Keratinocyte (primary cell): ENCODE measurements at regions not wholly inside any gene's neighbourhood (a gene's known extent, or its start where the extent isn't known, plus 50 kb on each side); places are given as distances from the start of the nearest gene placed in this dataset.

Experiments
- DNase-seq: peaks from one replicate; pipeline ENCODE4 v3.0.0-alpha.2; 2011; ENCODE audit warnings: low read depth, missing footprints, low spot score
- FAIRE-seq: peaks from 2 replicates; lab custom pipeline; 2011; peaks lifted over from hg19 to GRCh38; lab: Jason Lieb, UNC
- H2AFZ ChIP-seq: 2 replicates; pipeline ENCODE4 v1.6.0; 2012; ENCODE audit warnings: low read length, control low read depth, inconsistent platforms; ENCODE audit not compliant: control insufficient read depth
- H3K27ac ChIP-seq: 2 replicates; pipeline ENCODE4 v1.5.1; 2011; ENCODE audit warnings: low read length; ENCODE audit not compliant: control insufficient read depth, insufficient read depth
- H3K27me3 ChIP-seq: 3 replicates; pipeline ENCODE4 v1.6.0; 2011; ENCODE audit warnings: low read length; ENCODE audit not compliant: control insufficient read depth, insufficient read depth; ENCODE audit errors: extremely low read depth
- H3K36me3 ChIP-seq, 2 experiments: 2 replicates in 1 of 2; 3 replicates in 1 of 2; pipeline ENCODE4 v1.5.1; 2011; ENCODE audit warnings: low read length in 2 of 2, mild to moderate bottlenecking in 1 of 2; ENCODE audit not compliant: control insufficient read depth in 2 of 2, insufficient read depth in 2 of 2; ENCODE audit errors: extremely low read depth in 1 of 2
- H3K4me1 ChIP-seq: 3 replicates; pipeline ENCODE4 v1.5.1; 2011; ENCODE audit warnings: low read length; ENCODE audit not compliant: control insufficient read depth, insufficient read depth; ENCODE audit errors: extremely low read depth
- H3K4me2 ChIP-seq: 3 replicates; pipeline ENCODE4 v1.6.0; 2011; ENCODE audit warnings: low read depth, low read length; ENCODE audit not compliant: control insufficient read depth, insufficient read depth; ENCODE audit errors: extremely low read depth
- H3K4me3 ChIP-seq, 3 experiments: fragments of 200-600 bp in 1 of 3; sonication (generic) in 1 of 3; 2 replicates in 2 of 3; 3 replicates in 1 of 3; pipeline ENCODE4 v1.5.1; 2011 to 2016; ENCODE audit warnings: low read length in 3 of 3, mild to moderate bottlenecking in 3 of 3, control low read depth in 2 of 3, inconsistent platforms in 1 of 3, low read depth in 1 of 3, mixed read lengths in 1 of 3, mixed run types in 1 of 3, moderate library complexity in 1 of 3; ENCODE audit not compliant: control insufficient read depth in 2 of 3, insufficient read depth in 2 of 3; ENCODE audit errors: extremely low read depth in 1 of 3
- H3K79me2 ChIP-seq: 2 replicates; pipeline ENCODE4 v1.6.0; 2012; ENCODE audit warnings: low read length; ENCODE audit not compliant: control insufficient read depth, insufficient read depth
- H3K9ac ChIP-seq: 3 replicates; pipeline ENCODE4 v1.6.0; 2011; ENCODE audit warnings: low read length; ENCODE audit not compliant: control insufficient read depth, insufficient read depth; ENCODE audit errors: extremely low read depth
- H3K9me1 ChIP-seq: 3 replicates; pipeline ENCODE4 v1.6.0; 2011; ENCODE audit warnings: low read length; ENCODE audit not compliant: control insufficient read depth, insufficient read depth; ENCODE audit errors: extremely low read depth
- H3K9me3 ChIP-seq: 2 replicates; pipeline ENCODE4 v1.5.1; 2012; ENCODE audit warnings: low read depth, low read length; ENCODE audit not compliant: control insufficient read depth
- H4K20me1 ChIP-seq: 3 replicates; pipeline ENCODE4 v1.6.0; 2011; ENCODE audit warnings: low read length; ENCODE audit not compliant: control insufficient read depth, insufficient read depth; ENCODE audit errors: extremely low read depth
- EZH2 ChIP-seq: IDR thresholded peaks from one replicate; pipeline ENCODE4 v1.6.1; 2012; ENCODE audit warnings: inconsistent platforms, mild to moderate bottlenecking, low read length, moderate library complexity
- dilution Hi-C: fragments of 300-500 bp; cut with MboI; formaldehyde crosslinking; loops from one replicate; pipeline ENCODE4 v1.7.0; 2020; ENCODE audit warnings: low sequenced_read_pairs; ENCODE audit not compliant: extremely low pct_ligation_motif_present
- TF ChIP-seq, protein P1 (sequence below), 3 experiments: IDR thresholded peaks in 1 of 3; conservative IDR thresholded peaks in 1 of 3; optimal IDR thresholded peaks in 1 of 3; 2 replicates in 2 of 3; 3 replicates in 1 of 3; pipeline versions ENCODE3 to v1.5.1; 2011; ENCODE audit warnings: low read length in 3 of 3, mild to moderate bottlenecking in 3 of 3, moderate library complexity in 2 of 3, control low read depth in 1 of 3, inconsistent platforms in 1 of 3; ENCODE audit not compliant: insufficient read depth in 2 of 3; ENCODE audit errors: extremely low read depth in 1 of 3

- no peak overlapping the region for H3K4me2 ChIP-seq
- H3K9me3 ChIP-seq, result no peaks in the 10 kb centered on the region
- H2AFZ ChIP-seq, result no peak overlapping the region
- dilution Hi-C loops, result no loop called here
- no peaks in the 10 kb centered on the region for H3K36me3 ChIP-seq
- TF ChIP-seq EZH2, result no peak
- TF ChIP-seq, protein P1, sequence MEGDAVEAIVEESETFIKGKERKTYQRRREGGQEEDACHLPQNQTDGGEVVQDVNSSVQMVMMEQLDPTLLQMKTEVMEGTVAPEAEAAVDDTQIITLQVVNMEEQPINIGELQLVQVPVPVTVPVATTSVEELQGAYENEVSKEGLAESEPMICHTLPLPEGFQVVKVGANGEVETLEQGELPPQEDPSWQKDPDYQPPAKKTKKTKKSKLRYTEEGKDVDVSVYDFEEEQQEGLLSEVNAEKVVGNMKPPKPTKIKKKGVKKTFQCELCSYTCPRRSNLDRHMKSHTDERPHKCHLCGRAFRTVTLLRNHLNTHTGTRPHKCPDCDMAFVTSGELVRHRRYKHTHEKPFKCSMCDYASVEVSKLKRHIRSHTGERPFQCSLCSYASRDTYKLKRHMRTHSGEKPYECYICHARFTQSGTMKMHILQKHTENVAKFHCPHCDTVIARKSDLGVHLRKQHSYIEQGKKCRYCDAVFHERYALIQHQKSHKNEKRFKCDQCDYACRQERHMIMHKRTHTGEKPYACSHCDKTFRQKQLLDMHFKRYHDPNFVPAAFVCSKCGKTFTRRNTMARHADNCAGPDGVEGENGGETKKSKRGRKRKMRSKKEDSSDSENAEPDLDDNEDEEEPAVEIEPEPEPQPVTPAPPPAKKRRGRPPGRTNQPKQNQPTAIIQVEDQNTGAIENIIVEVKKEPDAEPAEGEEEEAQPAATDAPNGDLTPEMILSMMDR (optimal IDR thresholded peaks at IDR 0.05 in 1 of 3, IDR thresholded peaks at IDR 0.05 in 1 of 3, conservative IDR thresholded peaks at IDR 0.05 in 1 of 3; ENCODE audit: extremely low read depth in 1 of 3, insufficient read depth in 2 of 3, low read length in 3 of 3), result no peak
- no peak overlapping the region for H3K27ac ChIP-seq
- H3K9ac ChIP-seq, result no peak overlapping the region
- no peaks in the 10 kb centered on the region for H3K27me3 ChIP-seq
- DNase-seq, result no peak
- H3K79me2 ChIP-seq, result no peaks in the 10 kb centered on the region
- H4K20me1 ChIP-seq, result no peaks in the 10 kb centered on the region
- no peak overlapping the region for H3K4me3 ChIP-seq
- H3K4me1 ChIP-seq, result no peaks in the 10 kb centered on the region
- no peak for FAIRE-seq
- H3K9me1 ChIP-seq, result no peaks in the 10 kb centered on the region
These were observed 155.3 kb downstream of the SPCS3 start for GRCh38 chr4:176475067-176475466.

- H3K9ac ChIP-seq, result no peak overlapping the region
- no peaks in the 10 kb centered on the region for H3K79me2 ChIP-seq
- no peaks in the 10 kb centered on the region for H3K36me3 ChIP-seq
- no peak overlapping the region for H3K4me2 ChIP-seq
- FAIRE-seq (no peak), DNase-seq (no peak)
- H3K9me1 ChIP-seq, result no peaks in the 10 kb centered on the region
- H3K27ac ChIP-seq, result no peak overlapping the region
- H3K4me1 ChIP-seq, result no peaks in the 10 kb centered on the region
- no peaks in the 10 kb centered on the region for H3K9me3 ChIP-seq
- no peaks in the 10 kb centered on the region for H4K20me1 ChIP-seq
- H2AFZ ChIP-seq, result no peak overlapping the region
- H3K4me3 ChIP-seq, result no peak overlapping the region
- no peaks in the 10 kb centered on the region for H3K27me3 ChIP-seq
- TF ChIP-seq, protein P1 (optimal IDR thresholded peaks at IDR 0.05 in 1 of 3, IDR thresholded peaks at IDR 0.05 in 1 of 3, conservative IDR thresholded peaks at IDR 0.05 in 1 of 3; ENCODE audit: extremely low read depth in 1 of 3, insufficient read depth in 2 of 3, low read length in 3 of 3), result no peak
- no peak for TF ChIP-seq EZH2
- dilution Hi-C loops, result no loop called here
These were observed 158.3 kb downstream of the SPCS3 start for GRCh38 chr4:176478076-176478475.
